Lower leg skin (tissue), 3 donors: ENCODE measurements at regions not wholly inside any gene's neighbourhood (a gene's known extent, or its start where the extent isn't known, plus 50 kb on each side); places are given as distances from the start of the nearest gene placed in this dataset.

Experiments
- CTCF ChIP-seq, 3 donors: fragments of 450-650 bp; IDR thresholded peaks; one replicate each; pipeline ENCODE4 v1.5.1; 2016; ENCODE audit warnings: antibody characterized with exemption in 3 of 3, mild to moderate bottlenecking in 3 of 3, moderate library complexity in 2 of 3
- POLR2A ChIP-seq, 2 donors: fragments of 450-650 bp; IDR thresholded peaks; one replicate each; pipeline ENCODE4 v1.6.1; 2016 to 2017; ENCODE audit warnings: antibody characterized with exemption in 2 of 2, mild to moderate bottlenecking in 1 of 2, moderate library complexity in 1 of 2

- TF ChIP-seq CTCF (IDR thresholded peaks at IDR 0.05) (no peak), POLR2A (IDR thresholded peaks at IDR 0.05) (no peak)
Measured at GRCh38 chr12:98110536-98110935, 404.9 kb upstream of the TMPO start.
